HG03066 (cell line): ENCODE measurements at regions not wholly inside any gene's neighbourhood (a gene's known extent, or its start where the extent isn't known, plus 50 kb on each side); places are given as distances from the start of the nearest gene placed in this dataset.

Source experiments
- ATAC-seq: cut with Tn5 transposase; IDR thresholded peaks from one replicate; pipeline ENCODE4 v1.9.1; 2021; ENCODE audit warnings: low read depth; ENCODE audit not compliant: unreplicated experiment

GRCh38 chr1:80987106-80987505 lies 813.6 kb upstream of the ADGRL2 start:
- ATAC-seq, result no peak

- no peak for ATAC-seq
These were observed 817.9 kb upstream of the ADGRL2 start for GRCh38 chr1:80982831-80983230.

- ATAC-seq, result no peak
These were observed 827.6 kb upstream of the ADGRL2 start for GRCh38 chr1:80973101-80973500.

DNA sequence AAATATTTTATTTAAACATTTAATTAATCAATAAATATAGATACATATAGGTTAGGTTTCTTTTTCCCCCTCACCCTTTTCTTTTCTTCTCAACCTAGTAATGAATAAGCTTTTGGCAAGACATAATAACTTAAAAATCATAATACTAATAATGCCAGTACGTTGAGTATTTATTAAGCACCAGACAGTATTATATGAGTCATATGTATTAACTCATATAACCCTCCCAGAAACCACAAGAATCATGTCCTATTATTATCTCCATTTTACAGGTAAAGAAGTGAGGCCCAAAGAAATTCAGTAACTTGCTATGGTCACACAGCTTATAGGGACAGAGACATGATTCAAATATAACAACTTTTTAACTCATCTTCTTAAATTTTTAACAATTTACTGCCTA lies 834.5 kb upstream of the ADGRL2 start:
- ATAC-seq, result no peak

- no peak for ATAC-seq
These were observed 838.2 kb upstream of the ADGRL2 start for GRCh38 chr1:80962564-80962963.

- ATAC-seq, result no peak
These were observed 839.1 kb upstream of the ADGRL2 start for GRCh38 chr1:80961464-80962190.

- ATAC-seq, result no peak
These were observed 867.4 kb upstream of the ADGRL2 start for GRCh38 chr1:80933346-80933745.

DNA sequence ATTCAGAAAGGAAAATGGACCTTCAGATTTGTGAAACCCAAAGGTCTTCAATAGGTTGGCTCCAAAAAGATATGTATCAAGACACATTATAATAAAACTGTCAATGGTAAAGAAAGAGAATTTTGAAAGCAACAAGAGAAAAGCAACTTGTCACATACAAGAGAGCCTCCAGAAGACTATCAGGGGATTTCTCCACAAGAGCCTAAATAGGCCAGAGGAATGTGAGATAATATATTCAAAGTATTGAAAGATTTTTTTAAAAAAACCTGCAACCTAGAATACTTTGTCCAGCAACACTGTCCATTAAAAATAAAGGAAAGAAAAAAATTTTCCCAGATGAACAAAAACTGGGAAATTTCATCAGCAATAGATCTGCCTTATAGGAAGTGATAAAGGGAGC lies 869.6 kb upstream of the ADGRL2 start:
- no peak for ATAC-seq

DNA sequence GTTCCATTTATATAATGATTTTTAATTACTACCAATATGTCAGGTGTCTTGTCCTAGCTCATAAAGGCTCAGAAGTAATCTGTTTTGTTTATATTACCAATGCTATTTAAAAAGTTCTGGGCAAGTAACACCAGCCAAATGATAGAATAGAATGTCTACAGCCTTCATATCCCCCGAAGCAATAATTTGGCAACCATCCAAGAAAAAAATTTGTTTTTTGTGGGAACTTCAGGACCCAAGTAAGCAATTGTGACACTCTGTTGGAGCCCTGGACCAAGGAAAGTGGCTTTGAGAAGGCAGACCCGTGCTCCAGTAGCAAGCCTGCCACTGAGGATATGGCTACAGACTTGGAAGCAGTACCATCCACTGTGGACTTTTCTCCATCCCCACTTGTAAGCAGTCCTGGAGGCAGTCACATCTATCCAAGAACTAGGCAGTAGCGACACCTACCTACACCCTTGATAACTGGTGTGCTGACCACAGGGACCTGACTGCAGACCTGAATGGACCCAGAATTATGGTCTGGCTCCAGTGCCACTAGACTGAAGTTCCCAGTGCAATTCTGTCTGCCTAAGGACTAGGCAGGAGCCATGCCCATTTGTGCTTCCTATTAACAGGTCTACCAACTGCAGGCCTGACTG lies 870.7 kb upstream of the ADGRL2 start:
- ATAC-seq, result no peak

GRCh38 chr1:80926531-80926930 lies 874.2 kb upstream of the ADGRL2 start:
- ATAC-seq, result no peak

GRCh38 chr1:80925130-80925805 lies 875.5 kb upstream of the ADGRL2 start:
- ATAC-seq, result no peak

- no peak for ATAC-seq
These were observed 876.4 kb upstream of the ADGRL2 start for GRCh38 chr1:80924290-80924689.

DNA sequence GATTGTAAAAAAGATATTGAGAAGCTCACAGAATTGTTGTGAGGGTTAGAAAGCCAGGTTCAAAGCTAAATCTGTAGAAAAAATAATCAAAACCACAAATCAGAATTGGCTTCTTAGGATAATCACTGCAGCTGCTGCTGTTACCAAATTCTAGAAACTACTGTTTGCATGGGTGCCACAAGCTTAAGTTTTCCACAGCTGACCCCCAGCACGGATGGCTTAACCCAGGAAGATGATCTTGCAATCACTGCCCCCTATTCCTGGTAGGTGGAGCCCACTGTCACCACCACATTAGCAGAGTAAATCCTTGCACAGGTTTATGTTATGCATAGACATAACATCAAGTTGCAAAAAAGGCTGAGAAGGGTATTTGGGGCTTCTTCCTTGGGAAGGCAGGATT lies 877.8 kb upstream of the ADGRL2 start:
- ATAC-seq, result no peak

DNA sequence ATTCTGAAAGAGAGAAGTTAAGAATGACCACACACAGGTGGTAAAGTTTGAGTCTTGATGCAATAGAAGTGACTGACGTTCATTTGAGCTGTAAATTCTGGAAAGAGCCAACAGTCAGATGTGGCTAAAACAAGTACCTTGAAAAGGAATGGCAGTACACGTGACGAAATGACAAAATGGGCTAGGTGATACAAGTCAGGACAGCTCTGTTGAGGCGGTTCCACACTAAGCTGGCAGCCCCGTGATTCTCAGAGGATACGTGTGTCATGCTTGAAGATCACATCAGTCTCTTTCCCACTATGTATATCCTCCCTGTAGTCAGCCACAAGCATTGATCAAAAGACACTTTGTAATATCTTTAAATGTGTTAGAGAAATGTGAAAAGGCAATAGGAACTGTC lies 881.3 kb upstream of the ADGRL2 start:
- ATAC-seq, result no peak

GRCh38 chr1:80918380-80918779 lies 882.4 kb upstream of the ADGRL2 start:
- ATAC-seq, result no peak

- no peak for ATAC-seq
These were observed 882.9 kb upstream of the ADGRL2 start for GRCh38 chr1:80917826-80918225.

DNA sequence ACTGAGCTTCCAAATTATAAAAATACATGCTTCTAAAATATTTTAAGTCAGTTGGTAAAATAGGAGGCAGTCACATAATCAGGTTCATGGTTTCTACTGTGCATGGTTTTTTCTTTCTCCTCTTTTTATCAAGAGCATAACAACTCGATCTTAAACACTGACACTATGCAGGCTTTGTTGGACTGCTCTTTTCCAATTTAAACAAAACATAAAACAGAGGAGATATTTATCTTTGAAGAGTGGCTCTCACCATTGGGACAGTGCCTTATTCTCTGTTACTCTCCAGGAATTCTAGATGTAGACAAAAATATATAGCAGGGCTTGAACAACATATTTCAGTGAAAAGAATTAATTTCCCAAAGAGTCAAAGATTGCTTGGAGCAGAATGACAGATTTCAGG lies 883.5 kb upstream of the ADGRL2 start:
- no peak for ATAC-seq

- no peak for ATAC-seq
These were observed 885.2 kb upstream of the ADGRL2 start for GRCh38 chr1:80915491-80915890.

- ATAC-seq, result no peak
These were observed 890.3 kb upstream of the ADGRL2 start for GRCh38 chr1:80910426-80910825.

GRCh38 chr1:80909172-80909784 lies 891.5 kb upstream of the ADGRL2 start:
- no peak for ATAC-seq

- no peak for ATAC-seq
These were observed 903.9 kb upstream of the ADGRL2 start for GRCh38 chr1:80896781-80897356.
